Superior temporal gyrus (tissue), 1 donor: ENCODE measurements at regions not wholly inside any gene's neighbourhood (a gene's known extent, or its start where the extent isn't known, plus 50 kb on each side); places are given as distances from the start of the nearest gene placed in this dataset.

Experiments
- DNase-seq: peaks from one replicate; pipeline ENCODE4 v3.0.0-alpha.2; 2016; ENCODE audit errors: extremely low spot score

GRCh38 chr21:28344985-28345384, 647.7 kb downstream of the LTN1 start:
- DNase-seq = no peak

- DNase-seq = no peak
Measured at GRCh38 chr21:28342212-28342810, 650.4 kb downstream of the LTN1 start.

GRCh38 chr21:28339403-28339802, 653.3 kb downstream of the LTN1 start:
- no peak for DNase-seq

GRCh38 chr21:28338701-28339305, 653.9 kb downstream of the LTN1 start:
- no peak for DNase-seq

- peak; percentile 89 for DNase-seq
Measured at GRCh38 chr21:28337315-28337714, 655.4 kb downstream of the LTN1 start.

GRCh38 chr21:28336314-28336713, 656.4 kb downstream of the LTN1 start:
- DNase-seq = peak; percentile 91

GRCh38 chr21:28334407-28334806, 658.3 kb downstream of the LTN1 start:
- no peak for DNase-seq

GRCh38 chr21:28333578-28334075, 659.0 kb downstream of the LTN1 start:
- DNase-seq = peak; percentile 52

GRCh38 chr21:28332796-28333195, 659.9 kb downstream of the LTN1 start:
- peak; percentile 86 for DNase-seq

GRCh38 chr21:28325618-28326017, 667.1 kb downstream of the LTN1 start:
- DNase-seq = no peak

GRCh38 chr21:28324690-28325089, 668.0 kb downstream of the LTN1 start:
- DNase-seq = no peak

- no peak for DNase-seq
Measured at GRCh38 chr21:28317177-28317950, 675.3 kb downstream of the LTN1 start.

- DNase-seq = no peak
Measured at GRCh38 chr21:28311411-28312190, 681.1 kb downstream of the LTN1 start.

- no peak for DNase-seq
Measured at GRCh38 chr21:28310711-28311110, 682.0 kb downstream of the LTN1 start.

GRCh38 chr21:28310171-28310685, 682.4 kb downstream of the LTN1 start:
- DNase-seq = no peak

GRCh38 chr21:28309596-28309995, 683.1 kb downstream of the LTN1 start:
- DNase-seq = no peak

- DNase-seq = no peak
Measured at GRCh38 chr21:28308516-28308915, 684.2 kb downstream of the LTN1 start.

- no peak for DNase-seq
Measured at GRCh38 chr21:28299946-28300345, 692.7 kb downstream of the LTN1 start.

- DNase-seq = no peak
Measured at GRCh38 chr21:28298251-28298672, 694.4 kb downstream of the LTN1 start.

- no peak for DNase-seq
Measured at GRCh38 chr21:28294051-28294450, 698.6 kb downstream of the LTN1 start.

GRCh38 chr21:28283641-28284490, 708.8 kb downstream of the LTN1 start:
- no peak for DNase-seq
